HepG2 (cell line): ENCODE measurements at regions not wholly inside any gene's neighbourhood (a gene's known extent, or its start where the extent isn't known, plus 50 kb on each side); places are given as distances from the start of the nearest gene placed in this dataset.
A peak's percentile ranks its signal among the peaks of the same experiment; 100 is the strongest.

Source experiments
- ATAC-seq: fragments of 200-7000 bp; cut with Tn5 transposase; 3 replicates; pipeline ENCODE4 v1.9.1; 2020; ENCODE audit warnings: mild to moderate bottlenecking, moderate library complexity
- BruUV-seq: library from RNA; stranded (reverse); fragments of 400-500 nt; replicated peaks from 2 replicates; lab custom pipeline; 2021; lab: Mats Ljungman, UMichigan
- CTCF ChIA-PET: fragments of 300-600 bp; formaldehyde crosslinking; extraction: SDS; loops from one replicate; lab custom pipeline; 2021; ENCODE audit warnings: low total read pairs, inconsistent platforms, low intra/inter-chr PET ratio; lab: Yijun Ruan, JAX
- POLR2A ChIA-PET: fragments of 350-600 bp; sonication (Branson Sonifier 250); formaldehyde crosslinking; loops from one replicate; lab custom pipeline; 2020; ENCODE audit warnings: antibody characterized with exemption, inconsistent platforms; lab: Yijun Ruan, JAX
- DNase-seq: peaks from one replicate; pipeline ENCODE4 v3.0.0-alpha.2; 2015; ENCODE audit warnings: low spot score
- FAIRE-seq: peaks from 3 replicates; lab custom pipeline; 2011; peaks lifted over from hg19 to GRCh38; lab: Jason Lieb, UNC
- H2AFZ ChIP-seq: one replicate; pipeline ENCODE4 v1.6.1; 2011; ENCODE audit warnings: low read length, inconsistent platforms
- H3K27ac ChIP-seq: fragments of 300-600 bp; 3 replicates; pipeline ENCODE4 v1.8.0; 2011; ENCODE audit warnings: mixed run types, mild to moderate bottlenecking, mixed read lengths, low read length, inconsistent platforms; ENCODE audit not compliant: insufficient read depth; ENCODE audit errors: extremely low read length
- H3K27me3 ChIP-seq, 2 experiments: fragments of 200-600 bp in 1 of 2; 2 replicates in 1 of 2; 3 replicates in 1 of 2; pipeline versions ENCODE4 v1.6.0 to v1.8.0; 2011; ENCODE audit warnings: low read length in 2 of 2, mild to moderate bottlenecking in 2 of 2, moderate library complexity in 2 of 2, inconsistent platforms in 1 of 2; ENCODE audit not compliant: insufficient read depth in 2 of 2, control insufficient read depth in 1 of 2
- H3K36me3 ChIP-seq, 2 experiments: fragments of 200-600 bp in 1 of 2; replicated peaks in 1 of 2; 2 replicates in 1 of 2; 3 replicates in 1 of 2; pipeline versions ENCODE4 v1.5.1 to v1.8.0; 2011; ENCODE audit warnings: low read length in 2 of 2, inconsistent platforms in 1 of 2; ENCODE audit not compliant: insufficient read depth in 2 of 2, control insufficient read depth in 1 of 2
- H3K4me1 ChIP-seq: 2 replicates; pipeline ENCODE4 v1.5.1; 2012; ENCODE audit warnings: low read length, inconsistent platforms; ENCODE audit not compliant: insufficient read depth
- H3K4me2 ChIP-seq: 2 replicates; pipeline ENCODE4 v1.6.0; 2011; ENCODE audit warnings: low read depth, low read length, inconsistent platforms
- H3K4me3 ChIP-seq, 3 experiments: fragments of 200-600 bp in 1 of 3; sonication (generic), shearing (Covaris generic) in 1 of 3; replicated peaks in 1 of 3; 2 replicates each; pipeline ENCODE4 v1.5.1; 2011 to 2016; ENCODE audit warnings: low read length in 3 of 3, inconsistent platforms in 2 of 3, low read depth in 2 of 3, mild to moderate bottlenecking in 2 of 3, control low read depth in 1 of 3, mixed read lengths in 1 of 3; ENCODE audit not compliant: insufficient read depth in 1 of 3
- H3K79me2 ChIP-seq: one replicate; pipeline ENCODE4 v1.6.1; 2011; ENCODE audit warnings: low read length, inconsistent platforms; ENCODE audit not compliant: insufficient read depth
- H3K9ac ChIP-seq: 2 replicates; pipeline ENCODE4 v1.6.0; 2011; ENCODE audit warnings: mild to moderate bottlenecking, low read depth, low read length, inconsistent platforms; ENCODE audit not compliant: insufficient read depth
- H3K9me3 ChIP-seq: 2 replicates; pipeline ENCODE4 v1.5.1; 2012; ENCODE audit warnings: mild to moderate bottlenecking, low read length
- H4K20me1 ChIP-seq: 2 replicates; pipeline ENCODE4 v1.6.0; 2011; ENCODE audit warnings: inconsistent platforms, mild to moderate bottlenecking, low read length, moderate library complexity; ENCODE audit not compliant: insufficient read depth
- CBX2 ChIP-seq, 2 experiments: fragments of 200-600 bp in 1 of 2; sonication (generic); formaldehyde crosslinking in 1 of 2; IDR thresholded peaks; 2 replicates each; pipeline versions ENCODE4 v1.7.0 to v1.8.1; 2018 to 2022; ENCODE audit warnings: low read depth in 2 of 2, low read length in 1 of 2, mild to moderate bottlenecking in 1 of 2, missing genetic modification reagents in 1 of 2
- CSRNP1 ChIP-seq: sonication (generic); formaldehyde crosslinking; IDR thresholded peaks from 2 replicates; pipeline ENCODE4 v1.8.1; 2023; ENCODE audit warnings: mild to moderate bottlenecking, missing genetic modification reagents
- ELF1 ChIP-seq: sonication (generic); formaldehyde crosslinking; IDR thresholded peaks from 2 replicates; pipeline ENCODE4 v1.4.0; 2020; ENCODE audit warnings: missing genetic modification reagents
- GABPB1 ChIP-seq: IDR thresholded peaks from 2 replicates; pipeline ENCODE4 v1.6.1; 2016; ENCODE audit warnings: mild to moderate bottlenecking, missing genetic modification reagents, moderate library complexity, missing compliant biosample characterization
- GZF1 ChIP-seq: sonication (generic); formaldehyde crosslinking; IDR thresholded peaks from 2 replicates; pipeline ENCODE4 v1.5.1; 2020; ENCODE audit warnings: mild to moderate bottlenecking, missing genetic modification reagents
- NR2F6 ChIP-seq, 2 experiments: IDR thresholded peaks; 2 replicates each; pipeline ENCODE4 v1.6.1; 2016; ENCODE audit warnings: antibody characterized with exemption in 1 of 2, mild to moderate bottlenecking in 1 of 2
- PAF1 ChIP-seq: IDR thresholded peaks from 2 replicates; pipeline ENCODE4 v1.6.1; 2016; ENCODE audit warnings: missing genetic modification reagents, missing compliant biosample characterization
- SALL1 ChIP-seq: sonication (generic); formaldehyde crosslinking; IDR thresholded peaks from 2 replicates; pipeline ENCODE4 v1.8.0; 2022; ENCODE audit warnings: mild to moderate bottlenecking, missing genetic modification reagents
- SRF ChIP-seq: IDR thresholded peaks from 2 replicates; pipeline ENCODE4 v1.6.1; 2011; ENCODE audit warnings: mild to moderate bottlenecking, low read depth, low read length, moderate library complexity
- XBP1 ChIP-seq: sonication (generic); formaldehyde crosslinking; IDR thresholded peaks from 2 replicates; pipeline ENCODE4 v1.5.0; 2020; ENCODE audit warnings: missing genetic modification reagents
- ZC3H4 ChIP-seq: sonication (generic); formaldehyde crosslinking; IDR thresholded peaks from 2 replicates; pipeline ENCODE4 v1.4.0; 2020; ENCODE audit warnings: missing genetic modification reagents, borderline replicate concordance
- ZFP1 ChIP-seq: IDR thresholded peaks from 2 replicates; pipeline ENCODE4 v1.6.1; 2016
- ZNF121 ChIP-seq: sonication (generic); formaldehyde crosslinking; IDR thresholded peaks from 2 replicates; pipeline ENCODE4 v1.5.0; 2020; ENCODE audit warnings: mild to moderate bottlenecking, missing genetic modification reagents
- ZNF460 ChIP-seq: sonication (generic); formaldehyde crosslinking; IDR thresholded peaks from 2 replicates; pipeline ENCODE4 v1.5.1; 2020; ENCODE audit warnings: missing genetic modification reagents, mild to moderate bottlenecking, borderline replicate concordance
- ZNF543 ChIP-seq: sonication (generic); formaldehyde crosslinking; IDR thresholded peaks from 2 replicates; pipeline ENCODE4 v1.4.0; 2020; ENCODE audit warnings: mild to moderate bottlenecking, missing genetic modification reagents
- ZNF546 ChIP-seq: sonication (generic); formaldehyde crosslinking; conservative IDR thresholded peaks from 2 replicates; pipeline ENCODE4 v1.8.1; 2023; ENCODE audit warnings: mild to moderate bottlenecking, missing genetic modification reagents
- ZNF761 ChIP-seq: sonication (generic); formaldehyde crosslinking; conservative IDR thresholded peaks from 2 replicates; pipeline ENCODE4 v1.4.0; 2020; ENCODE audit warnings: mild to moderate bottlenecking, missing genetic modification reagents
- WGBS: methylation state at CpG from one replicate; pipeline ENCODE4 v1.1.6; 2017; ENCODE audit warnings: low lambda C conversion rate; 5-methylcytosine and 5-hydroxymethylcytosine counted together
- in situ Hi-C: cut with HindIII; loops from 2 replicates; pipeline ENCODE4 v1.10.0; 2017; ENCODE audit warnings: low pct_unique_long_range_greater_than_20kb; ENCODE audit not compliant: extremely low pct_ligation_motif_present
- intact Hi-C: fragments of 100-400 bp; cut with micrococcal nuclease; formaldehyde crosslinking; loops from one replicate; pipeline ENCODE4 v1.10.0; 2022; ENCODE audit not compliant: unreplicated experiment

- Histone ChIP-seq H3K9me3 (peaks cover 85% of the 10 kb centered on the region), H3K27ac (no peak overlapping the region), H3K36me3 (no peaks in the 10 kb centered on the region), H3K27me3 (no peaks in the 10 kb centered on the region), H3K4me1 (no peaks in the 10 kb centered on the region), H3K79me2 (no peaks in the 10 kb centered on the region), H3K4me2 (no peak overlapping the region), H2AFZ (no peak overlapping the region), H4K20me1 (no peaks in the 10 kb centered on the region), H3K9ac (no peak overlapping the region), H3K4me3 (no peak overlapping the region)
- in situ Hi-C loops (no loop called here), intact Hi-C loops (no loop called here)
- ATAC-seq (no peak), FAIRE-seq (no peak), DNase-seq (no peak)
- TF ChIP-seq SRF (no peak), CSRNP1 (no peak), GABPB1 (no peak), GZF1 (CRISPR knock-in tag) (no peak)
- 1% methylated on average over 6 of the region's 6 CpGs for WGBS
- BruUV-seq: no TSS peak
- CTCF ChIA-PET: no interaction called here
- POLR2A ChIA-PET: no interaction called here
Observed at GRCh38 chr14:80110721-80111120, 100.6 kb downstream of the DIO2 start.

- WGBS: 0% methylated on average over 1 of the region's 1 CpG
- no peak overlapping the region for H3K27ac ChIP-seq
- CTCF ChIA-PET: no interaction called here
- no peaks in the 10 kb centered on the region for H3K27me3 ChIP-seq
- H3K9me3 ChIP-seq: peaks cover 76% of the 10 kb centered on the region
- no peak overlapping the region for H3K4me3 ChIP-seq
- POLR2A ChIA-PET: no interaction called here
- no peak for DNase-seq
- H2AFZ ChIP-seq: no peak overlapping the region
- H4K20me1 ChIP-seq: no peaks in the 10 kb centered on the region
- H3K4me2 ChIP-seq: no peak overlapping the region
- in situ Hi-C loops (no loop called here), intact Hi-C loops (no loop called here)
- no TSS peak for BruUV-seq
- no peaks in the 10 kb centered on the region for H3K36me3 ChIP-seq
- FAIRE-seq: no peak
- no peak overlapping the region for H3K9ac ChIP-seq
- TF ChIP-seq NR2F6 (IDR thresholded peaks at IDR 0.05): no peak
- TF ChIP-seq NR2F6 (CRISPR knock-in tag; IDR thresholded peaks at IDR 0.05): no peak
- no peak for TF ChIP-seq ZNF546 (CRISPR knock-in tag)
- TF ChIP-seq ZNF543: no peak
- TF ChIP-seq ZNF460 (CRISPR knock-in tag): no peak
- no peak for TF ChIP-seq ZNF761 (CRISPR knock-in tag)
- TF ChIP-seq SALL1: no peak
- TF ChIP-seq ZC3H4 (CRISPR knock-in tag): no peak
- TF ChIP-seq ZNF121 (CRISPR knock-in tag): no peak
- TF ChIP-seq ELF1 (CRISPR knock-in tag): no peak
- TF ChIP-seq ZFP1: no peak
- TF ChIP-seq PAF1 (CRISPR knock-in tag): no peak
- TF ChIP-seq CBX2 (IDR thresholded peaks at IDR 0.05; ENCODE audit: low read depth, low read length): no peak
- no peak for TF ChIP-seq CBX2 (CRISPR knock-in tag; IDR thresholded peaks at IDR 0.05; ENCODE audit: low read depth)
- TF ChIP-seq XBP1 (CRISPR knock-in tag): no peak
- no peaks in the 10 kb centered on the region for H3K4me1 ChIP-seq
- no peaks in the 10 kb centered on the region for H3K79me2 ChIP-seq
- peak; percentile 75 for ATAC-seq
Observed at GRCh38 chr14:80109055-80109454, 102.2 kb downstream of the DIO2 start.
